ENCODE measurements at regions not wholly inside any gene's neighbourhood (a gene's known extent, or its start where the extent isn't known, plus 50 kb on each side); places are given as distances from the start of the nearest gene placed in this dataset.

GRCh38 chr15:77786956-77787355 lies 154.2 kb upstream of the LINGO1 start:
- DNase-seq (ENCODE audit: low read depth) = no peak
- H3K4me3 ChIP-seq (ENCODE audit: low read depth, low read length) = no peak overlapping the region
- no peak for TF ChIP-seq CTCF (IDR thresholded peaks at IDR 0.05; ENCODE audit: insufficient read depth, low read depth, low read length)

- TF ChIP-seq CTCF (IDR thresholded peaks at IDR 0.05; ENCODE audit: insufficient read depth, low read depth, low read length) = no peak
- DNase-seq (ENCODE audit: low read depth) = no peak
- H3K4me3 ChIP-seq (ENCODE audit: low read depth, low read length) = no peak overlapping the region
These were observed 153.6 kb upstream of the LINGO1 start for GRCh38 chr15:77786181-77786890.

- no peak overlapping the region for H3K4me3 ChIP-seq (ENCODE audit: low read depth, low read length)
- TF ChIP-seq CTCF (IDR thresholded peaks at IDR 0.05; ENCODE audit: insufficient read depth, low read depth, low read length) = peak; percentile 43
- DNase-seq (ENCODE audit: low read depth) = peak; percentile 7
These were observed 151.9 kb upstream of the LINGO1 start for GRCh38 chr15:77784361-77785292.

GRCh38 chr15:77783636-77784035 lies 150.9 kb upstream of the LINGO1 start:
- no peak for DNase-seq (ENCODE audit: low read depth)
- no peak overlapping the region for H3K4me3 ChIP-seq (ENCODE audit: low read depth, low read length)
- TF ChIP-seq CTCF (IDR thresholded peaks at IDR 0.05; ENCODE audit: insufficient read depth, low read depth, low read length) = no peak

- no peak overlapping the region for H3K4me3 ChIP-seq (ENCODE audit: low read depth, low read length)
- no peak for TF ChIP-seq CTCF (IDR thresholded peaks at IDR 0.05; ENCODE audit: insufficient read depth, low read depth, low read length)
- DNase-seq (ENCODE audit: low read depth) = no peak
These were observed 150.0 kb upstream of the LINGO1 start for GRCh38 chr15:77782691-77783090.

GRCh38 chr15:77781946-77782240 lies 149.2 kb upstream of the LINGO1 start:
- H3K4me3 ChIP-seq (ENCODE audit: low read depth, low read length) = no peak overlapping the region
- TF ChIP-seq CTCF (IDR thresholded peaks at IDR 0.05; ENCODE audit: insufficient read depth, low read depth, low read length) = no peak
- DNase-seq (ENCODE audit: low read depth) = no peak

Measured in fibroblast of villous mesenchyme (primary cell).